ENCODE measurements at regions not wholly inside any gene's neighbourhood (a gene's known extent, or its start where the extent isn't known, plus 50 kb on each side); places are given as distances from the start of the nearest gene placed in this dataset.

DNA sequence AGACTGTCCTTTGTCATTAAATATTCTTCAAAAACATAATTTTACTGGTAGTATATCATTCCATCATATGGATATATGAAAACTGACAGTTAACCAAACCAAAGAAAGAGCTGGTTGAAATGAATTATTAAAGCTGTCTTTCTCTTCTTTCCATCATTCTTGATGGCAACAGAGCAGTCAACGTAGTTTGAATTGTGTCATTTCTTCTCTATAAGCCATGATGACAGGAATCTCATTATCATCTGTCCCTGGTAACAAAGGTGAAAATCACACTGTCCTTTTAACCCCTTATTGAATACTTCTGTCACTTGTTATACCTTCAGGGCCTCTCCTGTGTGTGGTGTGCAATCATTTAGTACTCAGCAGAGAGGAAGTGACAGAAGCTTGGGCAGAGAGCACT, 197.0 kb upstream of the SLITRK2 start:
- no peak for DNase-seq (ENCODE audit: low spot score)
- no peak overlapping the region for H3K27ac ChIP-seq (ENCODE audit: low read depth in 1 of 2, low read length in 2 of 2)
- no peaks in the 10 kb centered on the region for H3K4me1 ChIP-seq (ENCODE audit: control insufficient read depth in 4 of 4, insufficient read depth in 4 of 4, low read length in 3 of 4)
- H3K9ac ChIP-seq (ENCODE audit: low read depth in 1 of 2, low read length in 2 of 2) = no peak overlapping the region
- H3K27me3 ChIP-seq (ENCODE audit: control insufficient read depth in 4 of 4, insufficient read depth in 4 of 4, low read length in 3 of 4) = no peaks in the 10 kb centered on the region
- TF ChIP-seq FOXA2 (IDR thresholded peaks at IDR 0.05) (no peak), SP1 (IDR thresholded peaks at IDR 0.05) (no peak)
- TF ChIP-seq, protein P1, sequence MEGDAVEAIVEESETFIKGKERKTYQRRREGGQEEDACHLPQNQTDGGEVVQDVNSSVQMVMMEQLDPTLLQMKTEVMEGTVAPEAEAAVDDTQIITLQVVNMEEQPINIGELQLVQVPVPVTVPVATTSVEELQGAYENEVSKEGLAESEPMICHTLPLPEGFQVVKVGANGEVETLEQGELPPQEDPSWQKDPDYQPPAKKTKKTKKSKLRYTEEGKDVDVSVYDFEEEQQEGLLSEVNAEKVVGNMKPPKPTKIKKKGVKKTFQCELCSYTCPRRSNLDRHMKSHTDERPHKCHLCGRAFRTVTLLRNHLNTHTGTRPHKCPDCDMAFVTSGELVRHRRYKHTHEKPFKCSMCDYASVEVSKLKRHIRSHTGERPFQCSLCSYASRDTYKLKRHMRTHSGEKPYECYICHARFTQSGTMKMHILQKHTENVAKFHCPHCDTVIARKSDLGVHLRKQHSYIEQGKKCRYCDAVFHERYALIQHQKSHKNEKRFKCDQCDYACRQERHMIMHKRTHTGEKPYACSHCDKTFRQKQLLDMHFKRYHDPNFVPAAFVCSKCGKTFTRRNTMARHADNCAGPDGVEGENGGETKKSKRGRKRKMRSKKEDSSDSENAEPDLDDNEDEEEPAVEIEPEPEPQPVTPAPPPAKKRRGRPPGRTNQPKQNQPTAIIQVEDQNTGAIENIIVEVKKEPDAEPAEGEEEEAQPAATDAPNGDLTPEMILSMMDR (IDR thresholded peaks at IDR 0.05; ENCODE audit: low read depth, low read length, missing input control) = no peak
- H3K9me3 ChIP-seq (ENCODE audit: control insufficient read depth in 4 of 4, low read length in 3 of 4) = no peaks in the 10 kb centered on the region
- H3K36me3 ChIP-seq (ENCODE audit: control insufficient read depth in 4 of 4, insufficient read depth in 3 of 4, low read depth in 1 of 4, low read length in 3 of 4) = no peaks in the 10 kb centered on the region
- WGBS = 31% methylated on average over 1 of the region's 1 CpG
- no peak overlapping the region for H3K4me3 ChIP-seq (ENCODE audit: low read depth in 1 of 3, low read length in 3 of 3)

DNA sequence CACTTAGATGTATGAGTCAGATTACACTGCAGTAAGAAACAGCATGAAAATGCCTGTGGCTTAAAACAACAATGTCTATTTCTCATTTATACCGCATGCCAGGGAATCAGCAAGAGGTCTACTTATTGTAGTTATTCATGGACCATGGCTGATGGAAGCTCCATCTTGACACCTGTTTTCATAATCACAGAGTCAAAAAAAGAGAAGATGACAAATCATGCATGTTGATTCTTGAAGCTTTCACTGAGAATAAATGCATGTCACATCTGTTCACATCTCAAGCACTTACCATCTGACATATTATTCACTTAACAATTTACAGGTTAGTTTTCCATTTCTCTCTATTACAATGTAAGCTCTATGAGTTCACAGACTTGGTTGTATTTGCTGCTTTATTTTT, 194.2 kb upstream of the SLITRK2 start:
- TF ChIP-seq, protein P2, sequence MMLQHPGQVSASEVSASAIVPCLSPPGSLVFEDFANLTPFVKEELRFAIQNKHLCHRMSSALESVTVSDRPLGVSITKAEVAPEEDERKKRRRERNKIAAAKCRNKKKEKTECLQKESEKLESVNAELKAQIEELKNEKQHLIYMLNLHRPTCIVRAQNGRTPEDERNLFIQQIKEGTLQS (IDR thresholded peaks at IDR 0.05) = no peak
- TF ChIP-seq NR2F2 (IDR thresholded peaks at IDR 0.05) = no peak
- TF ChIP-seq FOXA2 (IDR thresholded peaks at IDR 0.05) = no peak
- TF ChIP-seq, protein P3, sequence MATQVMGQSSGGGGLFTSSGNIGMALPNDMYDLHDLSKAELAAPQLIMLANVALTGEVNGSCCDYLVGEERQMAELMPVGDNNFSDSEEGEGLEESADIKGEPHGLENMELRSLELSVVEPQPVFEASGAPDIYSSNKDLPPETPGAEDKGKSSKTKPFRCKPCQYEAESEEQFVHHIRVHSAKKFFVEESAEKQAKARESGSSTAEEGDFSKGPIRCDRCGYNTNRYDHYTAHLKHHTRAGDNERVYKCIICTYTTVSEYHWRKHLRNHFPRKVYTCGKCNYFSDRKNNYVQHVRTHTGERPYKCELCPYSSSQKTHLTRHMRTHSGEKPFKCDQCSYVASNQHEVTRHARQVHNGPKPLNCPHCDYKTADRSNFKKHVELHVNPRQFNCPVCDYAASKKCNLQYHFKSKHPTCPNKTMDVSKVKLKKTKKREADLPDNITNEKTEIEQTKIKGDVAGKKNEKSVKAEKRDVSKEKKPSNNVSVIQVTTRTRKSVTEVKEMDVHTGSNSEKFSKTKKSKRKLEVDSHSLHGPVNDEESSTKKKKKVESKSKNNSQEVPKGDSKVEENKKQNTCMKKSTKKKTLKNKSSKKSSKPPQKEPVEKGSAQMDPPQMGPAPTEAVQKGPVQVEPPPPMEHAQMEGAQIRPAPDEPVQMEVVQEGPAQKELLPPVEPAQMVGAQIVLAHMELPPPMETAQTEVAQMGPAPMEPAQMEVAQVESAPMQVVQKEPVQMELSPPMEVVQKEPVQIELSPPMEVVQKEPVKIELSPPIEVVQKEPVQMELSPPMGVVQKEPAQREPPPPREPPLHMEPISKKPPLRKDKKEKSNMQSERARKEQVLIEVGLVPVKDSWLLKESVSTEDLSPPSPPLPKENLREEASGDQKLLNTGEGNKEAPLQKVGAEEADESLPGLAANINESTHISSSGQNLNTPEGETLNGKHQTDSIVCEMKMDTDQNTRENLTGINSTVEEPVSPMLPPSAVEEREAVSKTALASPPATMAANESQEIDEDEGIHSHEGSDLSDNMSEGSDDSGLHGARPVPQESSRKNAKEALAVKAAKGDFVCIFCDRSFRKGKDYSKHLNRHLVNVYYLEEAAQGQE (IDR thresholded peaks at IDR 0.05) = no peak
- no peak for TF ChIP-seq RAD21 (IDR thresholded peaks at IDR 0.05)
- no peak for TF ChIP-seq EGR1 (IDR thresholded peaks at IDR 0.05; ENCODE audit: low read depth in 2 of 2)
- TF ChIP-seq GABPA (IDR thresholded peaks at IDR 0.05 in 1 of 2, conservative IDR thresholded peaks at IDR 0.05 in 1 of 2) = no peak
- TF ChIP-seq TAF1 (conservative IDR thresholded peaks at IDR 0.05) = no peak
- TF ChIP-seq RXRA (IDR thresholded peaks at IDR 0.05) = no peak
- Histone ChIP-seq H3K4me3 (ENCODE audit: low read depth in 1 of 3, low read length in 3 of 3) (no peak overlapping the region), H3K27ac (ENCODE audit: low read depth in 1 of 2, low read length in 2 of 2) (no peak overlapping the region), H3K36me3 (ENCODE audit: control insufficient read depth in 4 of 4, insufficient read depth in 3 of 4, low read depth in 1 of 4, low read length in 3 of 4) (no peaks in the 10 kb centered on the region), H3K9ac (ENCODE audit: low read depth in 1 of 2, low read length in 2 of 2) (no peak overlapping the region), H3K27me3 (ENCODE audit: control insufficient read depth in 4 of 4, insufficient read depth in 4 of 4, low read length in 3 of 4) (no peaks in the 10 kb centered on the region), H3K9me3 (ENCODE audit: control insufficient read depth in 4 of 4, low read length in 3 of 4) (no peaks in the 10 kb centered on the region), H3K4me1 (ENCODE audit: control insufficient read depth in 4 of 4, insufficient read depth in 4 of 4, low read length in 3 of 4) (no peaks in the 10 kb centered on the region)
- 95% methylated on average over 1 of the region's 1 CpG for WGBS
- no peak for DNase-seq (ENCODE audit: low spot score)

DNA sequence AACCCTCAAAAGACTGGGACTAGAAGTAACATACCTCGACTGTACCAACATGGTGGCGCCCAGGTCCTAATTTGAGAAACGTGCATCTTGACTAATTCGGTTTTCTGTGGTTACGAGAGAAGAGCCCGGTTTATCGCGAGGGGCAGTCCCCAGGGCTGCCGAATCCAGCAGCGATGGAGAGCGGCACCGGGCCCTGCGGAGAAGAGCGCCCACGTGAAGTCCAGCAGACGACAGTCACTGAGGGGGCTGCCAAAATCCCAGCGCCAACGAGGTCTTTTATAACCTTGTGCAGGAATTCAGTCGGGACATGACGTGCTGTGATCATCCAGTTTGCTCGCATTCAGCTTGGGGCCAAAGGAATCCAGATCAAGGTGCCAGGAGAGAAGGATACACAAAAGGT, 187.5 kb upstream of the SLITRK2 start:
- 86% methylated on average over 21 of the region's 21 CpGs for WGBS
- Histone ChIP-seq H3K9me3 (ENCODE audit: control insufficient read depth in 4 of 4, low read length in 3 of 4) (peaks cover 0 to 4% (median 0%) of the 10 kb centered on the region in 4 donors), H3K4me1 (ENCODE audit: control insufficient read depth in 4 of 4, insufficient read depth in 4 of 4, low read length in 3 of 4) (no peaks in the 10 kb centered on the region), H3K9ac (ENCODE audit: low read depth in 1 of 2, low read length in 2 of 2) (no peak overlapping the region), H3K36me3 (ENCODE audit: control insufficient read depth in 4 of 4, insufficient read depth in 3 of 4, low read depth in 1 of 4, low read length in 3 of 4) (no peaks in the 10 kb centered on the region), H3K27ac (ENCODE audit: low read depth in 1 of 2, low read length in 2 of 2) (no peak overlapping the region), H3K4me3 (ENCODE audit: low read depth in 1 of 3, low read length in 3 of 3) (no peak overlapping the region), H3K27me3 (ENCODE audit: control insufficient read depth in 4 of 4, insufficient read depth in 4 of 4, low read length in 3 of 4) (no peaks in the 10 kb centered on the region)
- no peak for DNase-seq (ENCODE audit: low spot score)
- TF ChIP-seq, protein P4, sequence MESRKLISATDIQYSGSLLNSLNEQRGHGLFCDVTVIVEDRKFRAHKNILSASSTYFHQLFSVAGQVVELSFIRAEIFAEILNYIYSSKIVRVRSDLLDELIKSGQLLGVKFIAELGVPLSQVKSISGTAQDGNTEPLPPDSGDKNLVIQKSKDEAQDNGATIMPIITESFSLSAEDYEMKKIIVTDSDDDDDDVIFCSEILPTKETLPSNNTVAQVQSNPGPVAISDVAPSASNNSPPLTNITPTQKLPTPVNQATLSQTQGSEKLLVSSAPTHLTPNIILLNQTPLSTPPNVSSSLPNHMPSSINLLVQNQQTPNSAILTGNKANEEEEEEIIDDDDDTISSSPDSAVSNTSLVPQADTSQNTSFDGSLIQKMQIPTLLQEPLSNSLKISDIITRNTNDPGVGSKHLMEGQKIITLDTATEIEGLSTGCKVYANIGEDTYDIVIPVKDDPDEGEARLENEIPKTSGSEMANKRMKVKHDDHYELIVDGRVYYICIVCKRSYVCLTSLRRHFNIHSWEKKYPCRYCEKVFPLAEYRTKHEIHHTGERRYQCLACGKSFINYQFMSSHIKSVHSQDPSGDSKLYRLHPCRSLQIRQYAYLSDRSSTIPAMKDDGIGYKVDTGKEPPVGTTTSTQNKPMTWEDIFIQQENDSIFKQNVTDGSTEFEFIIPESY (IDR thresholded peaks at IDR 0.05) = no peak
- TF ChIP-seq NR2F2 (IDR thresholded peaks at IDR 0.05) (no peak), GABPA (IDR thresholded peaks at IDR 0.05 in 1 of 2, conservative IDR thresholded peaks at IDR 0.05 in 1 of 2) (no peak), HNF4G (IDR thresholded peaks at IDR 0.05) (no peak), FOXA2 (IDR thresholded peaks at IDR 0.05) (no peak), JUND (IDR thresholded peaks at IDR 0.05) (no peak)
- TF ChIP-seq, protein P3 (IDR thresholded peaks at IDR 0.05) = no peak
- TF ChIP-seq, protein P1 (IDR thresholded peaks at IDR 0.05; ENCODE audit: low read depth, low read length, missing input control) = no peak
